ENCODE measurements at regions not wholly inside any gene's neighbourhood (a gene's known extent, or its start where the extent isn't known, plus 50 kb on each side); places are given as distances from the start of the nearest gene placed in this dataset.

- TF ChIP-seq ZBTB44 (CRISPR knock-in tag; IDR thresholded peaks at IDR 0.05) (no peak), NRL (CRISPR knock-in tag; IDR thresholded peaks at IDR 0.05; ENCODE audit: borderline replicate concordance) (no peak), TERF1 (CRISPR knock-in tag; IDR thresholded peaks at IDR 0.05) (no peak), PAXIP1 (CRISPR knock-in tag; conservative IDR thresholded peaks at IDR 0.05) (no peak), STAG1 (CRISPR knock-in tag; IDR thresholded peaks at IDR 0.05) (no peak), SCMH1 (CRISPR knock-in tag; IDR thresholded peaks at IDR 0.05; ENCODE audit: borderline replicate concordance) (no peak), EHMT2 (IDR thresholded peaks at IDR 0.05; ENCODE audit: borderline replicate concordance, low read depth, low read length) (no peak)
Observed at GRCh38 chr11:123265951-123266350, 70.9 kb upstream of the CLMP start (continued).

GRCh38 chr11:123264431-123264780 lies 69.4 kb upstream of the CLMP start:
- H3K79me2 ChIP-seq (ENCODE audit: insufficient read depth, low read length): no peaks in the 10 kb centered on the region
- no peaks in the 10 kb centered on the region for H3K36me3 ChIP-seq (replicated peaks in 1 of 2; ENCODE audit: control insufficient read depth in 1 of 2, insufficient read depth in 2 of 2, low read length in 2 of 2)
- ChIA-PET CTCF (ENCODE audit: low intra/inter-chr PET ratio, low total read pairs) (no interaction called here), POLR2A (no interaction called here)
- BruUV-seq (replicated peaks): no TSS peak
- no peaks in the 10 kb centered on the region for H3K9me3 ChIP-seq (ENCODE audit: low read length)
- no peaks in the 10 kb centered on the region for H4K20me1 ChIP-seq (ENCODE audit: insufficient read depth, low read length)
- no peak overlapping the region for H3K4me3 ChIP-seq (replicated peaks in 1 of 3; ENCODE audit: insufficient read depth in 1 of 3, low read depth in 2 of 3, low read length in 3 of 3)
- H3K4me1 ChIP-seq (ENCODE audit: insufficient read depth, low read length): no peaks in the 10 kb centered on the region
- H3K4me2 ChIP-seq (ENCODE audit: low read depth, low read length): no peak overlapping the region
- no peak for ATAC-seq
- DNase-seq (ENCODE audit: low spot score): no peak
- no peak overlapping the region for H3K27ac ChIP-seq (ENCODE audit: extremely low read length, insufficient read depth, low read length)
- FAIRE-seq: no peak
- TF ChIP-seq HDAC6 (IDR thresholded peaks at IDR 0.05; ENCODE audit: low read depth, low read length): no peak
- no peak for TF ChIP-seq AKAP8 (CRISPR knock-in tag; IDR thresholded peaks at IDR 0.05)
- TF ChIP-seq SALL1 (CRISPR knock-in tag; IDR thresholded peaks at IDR 0.05): no peak
- H2AFZ ChIP-seq (ENCODE audit: low read length): no peak overlapping the region
- H3K27me3 ChIP-seq (ENCODE audit: control insufficient read depth in 1 of 2, insufficient read depth in 2 of 2, low read length in 2 of 2): peaks cover 4 to 19% of the 10 kb centered on the region in 2 experiments; a peak in 3 of 5 replicates
- 0% methylated on average over 3 of the region's 3 CpGs for whole genome bisulfite sequencing (ENCODE audit: low lambda C conversion rate)
- no peak overlapping the region for H3K9ac ChIP-seq (ENCODE audit: insufficient read depth, low read depth, low read length)
- in situ Hi-C loops (cut with HindIII; ENCODE audit: extremely low pct_ligation_motif_present, low pct_unique_long_range_greater_than_20kb): no loop called here
- intact Hi-C loops (cut with micrococcal nuclease; ENCODE audit: unreplicated experiment): no loop called here

All from HepG2 (cell line).